Neuron (in vitro differentiated cells): ENCODE measurements at regions not wholly inside any gene's neighbourhood (a gene's known extent, or its start where the extent isn't known, plus 50 kb on each side); places are given as distances from the start of the nearest gene placed in this dataset.

Experiments
- H2AFZ ChIP-seq: one replicate; pipeline ENCODE4 v1.6.1; 2013; ENCODE audit warnings: low read depth, mild to moderate bottlenecking, inconsistent platforms, low read length, moderate library complexity
- H3K27me3 ChIP-seq: one replicate; pipeline ENCODE4 v1.6.1; 2013; ENCODE audit warnings: low read length; ENCODE audit not compliant: insufficient read depth
- H3K36me3 ChIP-seq: one replicate; pipeline ENCODE4 v1.6.1; 2013; ENCODE audit warnings: low read length; ENCODE audit not compliant: insufficient read depth
- H3K4me1 ChIP-seq: one replicate; pipeline ENCODE4 v1.6.1; 2013; ENCODE audit warnings: low read length; ENCODE audit not compliant: insufficient read depth
- H3K4me3 ChIP-seq: 2 replicates; pipeline ENCODE4 v1.5.1; 2013; ENCODE audit warnings: mild to moderate bottlenecking, low read length, moderate library complexity
- H3K9me3 ChIP-seq: one replicate; pipeline ENCODE4 v1.6.1; 2013; ENCODE audit warnings: low read length

DNA sequence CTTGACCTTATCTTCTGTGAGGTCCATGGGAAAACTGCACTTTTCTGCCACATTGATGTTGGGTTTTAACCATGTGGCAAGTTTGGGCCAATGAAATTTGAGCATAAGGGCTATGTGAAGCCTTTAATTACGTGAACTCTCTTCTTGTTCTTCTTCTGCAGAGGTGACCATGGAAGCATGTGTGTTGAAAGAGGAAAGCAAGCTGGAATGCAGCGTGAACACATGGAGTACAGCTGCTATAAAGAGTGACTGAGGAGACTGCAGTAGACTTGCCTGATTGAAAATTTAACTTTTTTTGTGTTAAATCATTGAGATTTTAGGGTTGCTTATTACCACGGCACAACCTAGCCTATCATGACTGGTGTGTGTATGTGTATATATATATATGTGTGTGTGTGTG is 347.3 kb downstream of the ZIC1 start:
- H3K9me3 ChIP-seq = no peaks in the 10 kb centered on the region
- no peak overlapping the region for H2AFZ ChIP-seq
- no peaks in the 10 kb centered on the region for H3K36me3 ChIP-seq
- no peaks in the 10 kb centered on the region for H3K27me3 ChIP-seq
- H3K4me3 ChIP-seq = no peak overlapping the region
- H3K4me1 ChIP-seq = no peaks in the 10 kb centered on the region

DNA sequence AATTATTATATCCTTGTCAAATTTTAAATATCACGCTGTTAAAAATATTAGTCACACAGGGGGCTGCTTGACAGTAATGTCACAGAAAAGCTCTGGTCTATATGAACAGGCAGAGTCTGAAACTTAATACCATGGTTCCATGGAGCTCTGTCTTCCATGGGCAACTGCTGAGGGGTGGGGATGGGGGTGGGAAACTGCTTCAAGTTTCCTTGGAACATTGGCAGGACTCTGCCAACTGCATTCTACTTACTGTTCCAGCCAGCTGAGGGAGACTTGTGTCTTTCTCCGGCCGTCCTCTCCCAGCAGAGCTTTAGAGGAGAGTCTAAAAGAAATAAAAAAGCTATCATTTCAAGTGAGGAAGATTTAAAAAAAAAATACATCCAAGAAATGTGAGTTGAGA is 348.7 kb downstream of the ZIC1 start:
- H2AFZ ChIP-seq = no peak overlapping the region
- no peaks in the 10 kb centered on the region for H3K4me1 ChIP-seq
- no peaks in the 10 kb centered on the region for H3K9me3 ChIP-seq
- H3K4me3 ChIP-seq = no peak overlapping the region
- no peaks in the 10 kb centered on the region for H3K36me3 ChIP-seq
- H3K27me3 ChIP-seq = no peaks in the 10 kb centered on the region

DNA sequence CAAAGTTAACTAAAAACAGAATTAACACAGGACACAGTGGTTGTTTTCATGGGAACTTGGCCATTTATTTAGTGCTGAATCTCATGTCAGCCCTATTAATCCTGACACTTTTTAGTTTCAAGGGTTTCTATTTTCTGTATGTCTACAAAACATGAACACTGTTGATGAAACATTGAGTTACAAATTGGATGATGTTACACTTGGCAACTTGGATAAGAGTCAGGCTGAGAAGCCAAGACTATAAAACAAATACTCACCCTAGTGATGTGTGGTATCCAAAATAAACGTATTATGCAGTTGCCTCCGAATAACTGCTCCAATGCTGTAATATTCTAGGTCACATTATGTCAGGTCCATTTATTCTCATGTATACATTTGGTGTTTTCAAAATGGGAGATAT is 349.6 kb downstream of the ZIC1 start:
- Histone ChIP-seq H3K4me3 (no peak overlapping the region), H3K27me3 (no peaks in the 10 kb centered on the region), H3K36me3 (no peaks in the 10 kb centered on the region), H3K9me3 (no peaks in the 10 kb centered on the region), H3K4me1 (no peaks in the 10 kb centered on the region), H2AFZ (no peak overlapping the region)

DNA sequence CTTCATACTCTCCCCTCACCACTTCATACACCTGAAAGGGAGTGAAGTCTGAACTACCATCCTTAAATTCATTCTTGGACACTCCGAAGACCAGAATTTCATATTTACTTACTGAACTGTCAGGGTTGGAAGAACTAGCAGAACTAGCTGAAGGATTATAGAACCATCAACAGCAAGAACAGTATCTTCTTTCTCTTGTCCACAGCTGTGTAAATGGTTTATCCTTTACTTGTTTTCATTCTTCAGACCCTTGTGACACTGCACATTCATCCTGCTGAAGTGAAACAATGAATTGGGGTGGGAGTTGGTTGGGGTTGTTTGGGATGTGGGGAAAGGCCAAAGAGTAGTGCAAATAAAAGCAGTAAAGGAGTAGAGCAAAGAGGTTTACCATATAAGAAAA is 350.9 kb downstream of the ZIC1 start:
- H3K4me3 ChIP-seq = no peak overlapping the region
- no peaks in the 10 kb centered on the region for H3K4me1 ChIP-seq
- H2AFZ ChIP-seq = no peak overlapping the region
- H3K9me3 ChIP-seq = no peaks in the 10 kb centered on the region
- no peaks in the 10 kb centered on the region for H3K36me3 ChIP-seq
- H3K27me3 ChIP-seq = no peaks in the 10 kb centered on the region

DNA sequence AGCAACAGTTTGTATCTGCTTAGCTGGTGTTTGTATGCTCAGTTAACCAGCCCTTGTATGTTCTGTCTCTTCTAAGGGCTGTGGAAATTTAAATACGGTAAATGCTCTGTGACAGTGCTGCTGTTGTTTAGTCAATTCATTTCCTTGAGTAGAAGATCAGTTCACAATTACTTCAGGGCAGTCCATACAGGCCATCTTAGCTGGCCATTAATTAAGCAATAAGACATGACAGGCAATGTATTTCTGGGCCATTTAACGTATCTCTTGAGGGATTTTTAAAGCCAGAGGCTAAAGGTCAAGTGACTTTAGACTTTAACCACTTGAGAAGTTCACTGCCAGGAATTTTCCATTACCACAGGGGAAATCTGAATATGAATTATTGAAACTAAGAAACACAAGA is 351.8 kb downstream of the ZIC1 start:
- no peak overlapping the region for H3K4me3 ChIP-seq
- H3K27me3 ChIP-seq = no peaks in the 10 kb centered on the region
- H3K36me3 ChIP-seq = no peaks in the 10 kb centered on the region
- no peaks in the 10 kb centered on the region for H3K9me3 ChIP-seq
- no peaks in the 10 kb centered on the region for H3K4me1 ChIP-seq
- no peak overlapping the region for H2AFZ ChIP-seq

DNA sequence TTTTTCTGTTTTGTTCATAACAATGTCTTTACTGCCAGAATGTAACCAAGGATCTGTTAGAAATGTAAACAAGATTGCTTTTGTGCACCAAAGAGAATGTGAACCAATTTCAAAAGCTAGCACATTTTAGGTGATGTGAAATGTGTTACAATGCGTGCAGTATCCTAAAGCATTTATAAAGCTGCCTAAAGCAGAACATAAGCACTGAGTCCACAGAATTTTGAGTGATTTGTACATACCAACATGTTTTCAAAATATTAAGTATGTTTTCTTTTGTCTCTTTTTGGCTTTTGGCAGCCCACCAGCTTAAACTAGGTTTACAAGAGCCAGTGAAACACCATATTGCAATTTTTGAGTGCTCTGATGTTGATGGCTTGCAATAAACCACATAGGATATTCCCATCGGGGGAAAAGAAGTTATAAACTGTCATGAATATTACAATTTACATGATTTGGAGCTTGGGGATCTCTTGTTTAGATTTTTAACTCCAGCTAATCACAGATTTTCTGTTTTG is 364.0 kb downstream of the ZIC1 start:
- Histone ChIP-seq H3K36me3 (no peaks in the 10 kb centered on the region), H3K9me3 (no peaks in the 10 kb centered on the region), H3K4me1 (peaks cover 5% of the 10 kb centered on the region), H2AFZ (no peak overlapping the region), H3K27me3 (no peaks in the 10 kb centered on the region), H3K4me3 (no peak overlapping the region)

DNA sequence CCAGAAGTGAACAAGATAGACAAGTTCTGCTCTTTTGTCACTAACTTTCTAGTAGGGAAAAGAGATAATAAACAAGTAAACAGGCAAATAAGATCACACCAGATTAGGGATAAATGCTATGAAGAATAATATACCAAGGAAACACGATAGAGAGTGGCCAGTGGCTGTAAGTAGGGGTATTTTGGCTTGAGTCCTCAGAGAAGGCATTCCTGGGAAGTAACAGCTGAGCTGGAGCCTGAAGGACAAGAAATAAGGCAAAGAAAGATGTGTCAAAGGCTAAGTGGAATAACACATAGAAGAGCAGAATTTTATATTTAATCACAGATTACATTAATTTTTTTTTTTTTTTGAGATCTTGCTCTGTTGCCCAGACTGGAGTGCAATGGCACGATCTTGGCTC is 366.2 kb downstream of the ZIC1 start:
- Histone ChIP-seq H2AFZ (no peak overlapping the region), H3K27me3 (no peaks in the 10 kb centered on the region), H3K36me3 (no peaks in the 10 kb centered on the region), H3K4me1 (peaks cover 5% of the 10 kb centered on the region), H3K9me3 (no peaks in the 10 kb centered on the region), H3K4me3 (no peak overlapping the region)

DNA sequence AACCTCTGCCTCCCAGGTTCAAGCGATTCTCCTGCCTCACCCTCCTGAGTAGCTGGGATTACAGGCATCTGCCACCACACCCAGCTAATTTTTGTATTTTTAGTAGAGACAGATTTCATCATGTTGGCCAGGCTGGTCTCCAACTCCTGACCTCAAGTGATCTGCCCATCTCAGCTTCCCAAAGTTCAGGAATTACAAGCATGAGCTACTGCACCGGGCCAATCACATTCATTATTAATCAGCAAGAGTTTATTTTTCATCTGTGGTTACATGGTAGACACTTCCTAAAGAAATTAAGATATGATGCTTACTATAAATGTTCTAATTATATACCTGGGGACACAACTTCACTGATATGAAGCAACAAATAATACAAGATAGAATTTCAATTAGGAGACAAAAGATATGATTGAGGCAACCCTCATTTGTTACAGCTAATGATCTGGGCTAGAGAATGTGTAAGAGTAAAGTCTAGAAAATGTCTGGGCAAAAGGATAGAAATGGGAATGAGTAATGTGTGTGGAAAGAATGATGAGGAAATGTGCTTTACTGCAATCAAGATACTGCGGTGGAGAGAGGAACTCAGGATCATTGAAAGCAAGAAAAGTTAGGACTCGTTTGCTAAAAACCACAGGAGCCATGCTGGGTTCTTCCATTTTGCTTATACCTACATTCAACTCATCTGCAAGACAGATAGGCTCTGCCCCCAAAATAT is 366.8 kb downstream of the ZIC1 start:
- Histone ChIP-seq H2AFZ (no peak overlapping the region), H3K9me3 (no peaks in the 10 kb centered on the region), H3K4me3 (no peak overlapping the region), H3K4me1 (peaks cover 5% of the 10 kb centered on the region), H3K36me3 (no peaks in the 10 kb centered on the region), H3K27me3 (no peaks in the 10 kb centered on the region)

DNA sequence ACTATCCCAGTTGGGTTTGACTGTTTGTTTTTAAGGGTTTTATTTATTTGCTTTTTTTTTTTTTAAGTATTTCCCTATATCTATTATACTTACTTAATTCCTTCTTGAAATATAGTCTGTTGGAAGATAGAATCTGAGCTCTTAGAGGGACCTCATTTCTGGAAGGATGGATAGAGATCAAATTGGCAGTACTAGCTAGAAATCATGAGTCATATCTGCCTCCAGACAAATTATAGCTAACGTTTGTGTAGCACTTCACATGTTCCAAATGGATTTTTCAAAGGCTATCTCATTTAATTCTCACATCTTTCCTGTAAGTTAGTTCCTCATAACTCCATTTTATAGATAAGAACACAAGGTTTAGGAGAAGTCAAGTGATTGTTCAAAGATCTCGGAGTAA is 384.7 kb downstream of the ZIC1 start:
- H3K4me3 ChIP-seq = no peak overlapping the region
- no peaks in the 10 kb centered on the region for H3K9me3 ChIP-seq
- H3K4me1 ChIP-seq = no peaks in the 10 kb centered on the region
- H3K27me3 ChIP-seq = no peaks in the 10 kb centered on the region
- no peaks in the 10 kb centered on the region for H3K36me3 ChIP-seq
- H2AFZ ChIP-seq = no peak overlapping the region

DNA sequence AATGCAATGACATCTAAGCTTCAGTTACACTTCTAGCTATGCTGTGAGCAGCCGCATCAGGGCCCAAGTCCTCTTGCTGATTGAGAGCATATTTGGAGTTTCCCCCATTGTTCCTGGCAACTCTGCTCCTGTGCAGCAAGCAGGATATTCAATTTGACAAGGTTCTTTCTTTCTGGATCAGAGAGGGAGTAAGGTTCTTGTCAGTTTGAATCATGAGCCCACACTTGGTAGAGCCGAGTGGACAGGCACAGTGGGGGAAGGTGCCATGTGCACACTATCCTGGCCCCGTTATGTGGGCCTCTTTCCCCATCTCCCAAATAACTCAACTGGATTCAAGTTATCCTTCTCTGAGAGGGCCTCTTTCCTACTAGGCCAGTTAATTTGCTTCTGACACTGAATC is 385.4 kb downstream of the ZIC1 start:
- Histone ChIP-seq H3K36me3 (no peaks in the 10 kb centered on the region), H3K27me3 (no peaks in the 10 kb centered on the region), H2AFZ (no peak overlapping the region), H3K4me3 (no peak overlapping the region), H3K9me3 (no peaks in the 10 kb centered on the region), H3K4me1 (peaks cover 2% of the 10 kb centered on the region)

DNA sequence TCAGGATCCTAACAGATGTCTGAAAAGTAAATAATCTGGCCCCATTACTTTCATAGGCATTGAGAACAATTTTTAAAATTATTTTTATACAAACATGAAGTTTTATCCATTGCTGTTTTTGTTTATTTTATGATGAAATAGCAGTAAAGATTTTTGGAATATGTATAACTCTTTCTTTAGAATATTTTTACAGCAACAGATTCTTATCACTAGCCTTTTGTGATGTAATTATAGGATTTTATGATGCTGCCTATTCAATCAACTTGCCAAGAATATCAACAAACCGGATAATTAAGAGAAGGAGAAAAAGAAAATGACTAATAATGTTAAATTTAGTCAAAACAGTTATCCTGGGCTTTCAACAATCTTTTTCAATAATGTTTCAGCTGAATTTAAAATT is 386.3 kb downstream of the ZIC1 start:
- no peaks in the 10 kb centered on the region for H3K36me3 ChIP-seq
- peaks cover 3% of the 10 kb centered on the region for H3K4me1 ChIP-seq
- H3K9me3 ChIP-seq = no peaks in the 10 kb centered on the region
- H3K4me3 ChIP-seq = no peak overlapping the region
- H3K27me3 ChIP-seq = no peaks in the 10 kb centered on the region
- H2AFZ ChIP-seq = no peak overlapping the region

DNA sequence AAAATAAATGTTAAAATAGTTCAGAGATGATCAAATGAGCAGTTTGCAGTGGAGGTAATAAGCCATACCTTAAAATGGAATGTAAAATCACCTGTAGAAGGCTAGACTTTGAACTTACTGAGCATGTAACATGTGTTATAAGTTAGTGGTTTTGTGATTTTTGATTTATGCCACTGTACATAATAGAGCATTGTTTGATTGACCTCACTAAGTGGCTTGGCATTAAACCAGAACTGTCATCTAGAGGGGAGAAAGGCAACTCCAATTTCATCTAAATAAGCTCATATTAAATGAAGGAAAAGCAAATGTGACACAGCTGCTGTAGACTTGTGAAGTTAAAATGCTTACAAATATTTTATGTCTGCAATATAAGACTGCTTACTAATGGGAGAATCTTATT is 387.9 kb downstream of the ZIC1 start:
- H3K27me3 ChIP-seq = no peaks in the 10 kb centered on the region
- no peaks in the 10 kb centered on the region for H3K36me3 ChIP-seq
- no peaks in the 10 kb centered on the region for H3K9me3 ChIP-seq
- peaks cover 3% of the 10 kb centered on the region for H3K4me1 ChIP-seq
- H3K4me3 ChIP-seq = no peak overlapping the region
- H2AFZ ChIP-seq = no peak overlapping the region

DNA sequence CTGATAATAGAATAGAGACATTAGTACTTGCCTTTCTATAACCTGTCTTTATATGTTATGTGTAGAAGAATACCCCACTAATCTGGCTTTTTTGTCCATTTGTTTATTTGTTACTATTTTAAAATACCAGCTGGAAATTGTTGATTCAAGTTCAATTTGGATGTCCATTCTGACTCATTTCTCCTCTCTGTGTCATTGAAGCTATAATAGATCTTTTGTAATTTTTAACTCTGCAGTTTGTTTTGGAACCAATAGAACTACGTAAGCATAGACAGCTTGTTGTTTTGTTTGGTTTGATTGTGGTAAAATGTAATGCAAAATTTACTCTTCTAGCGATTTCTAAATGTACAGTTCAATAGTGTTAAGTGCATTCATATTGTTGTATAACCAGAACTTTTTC is 390.4 kb downstream of the ZIC1 start:
- Histone ChIP-seq H3K27me3 (no peaks in the 10 kb centered on the region), H3K4me3 (no peak overlapping the region), H2AFZ (no peak overlapping the region), H3K9me3 (no peaks in the 10 kb centered on the region), H3K4me1 (peaks cover 3% of the 10 kb centered on the region), H3K36me3 (no peaks in the 10 kb centered on the region)

DNA sequence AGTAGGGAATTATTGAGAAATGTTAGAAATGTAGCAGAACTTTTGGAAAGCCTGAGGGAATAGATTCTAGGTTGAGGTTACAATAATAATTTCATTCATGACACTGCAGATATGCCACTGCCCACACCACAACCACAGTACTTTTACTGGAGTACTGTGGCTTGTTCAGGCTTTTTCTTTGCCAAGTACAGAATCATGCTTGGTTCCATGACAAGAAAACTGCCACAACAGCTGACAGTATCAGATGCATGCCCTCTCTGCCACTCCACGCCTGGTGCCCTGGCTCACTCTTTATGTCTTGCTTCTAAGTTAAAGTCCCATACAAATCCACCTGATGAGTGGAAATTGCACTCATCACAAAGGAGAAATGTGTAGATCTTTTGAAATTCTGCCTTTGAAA is 398.6 kb downstream of the ZIC1 start:
- no peak overlapping the region for H3K4me3 ChIP-seq
- no peak overlapping the region for H2AFZ ChIP-seq
- H3K9me3 ChIP-seq = no peaks in the 10 kb centered on the region
- no peaks in the 10 kb centered on the region for H3K4me1 ChIP-seq
- no peaks in the 10 kb centered on the region for H3K36me3 ChIP-seq
- H3K27me3 ChIP-seq = no peaks in the 10 kb centered on the region
